Common myeloid progenitor, CD34-positive (primary cell): ENCODE measurements at regions not wholly inside any gene's neighbourhood (a gene's known extent, or its start where the extent isn't known, plus 50 kb on each side); places are given as distances from the start of the nearest gene placed in this dataset.
"Not testable (repeated sequence)": the region's sequence is repeated elsewhere in the genome, so short reads cannot be mapped to it uniquely, and the experiment has no call there.

Experiments
- CTCF ChIA-PET: fragments of 350-600 bp; sonication (Branson Sonifier 250); formaldehyde crosslinking; loops from one replicate; lab custom pipeline; 2021; ENCODE audit warnings: antibody characterized with exemption; lab: Charles Lee
- POLR2A ChIA-PET: fragments of 350-600 bp; sonication (Branson Sonifier 250); formaldehyde crosslinking; loops from one replicate; lab custom pipeline; 2021; ENCODE audit warnings: antibody characterized with exemption; lab: Charles Lee
- DNase-seq, 3 donors: peaks; one replicate each; pipeline versions ENCODE4 v3.0.0 to v3.0.0-alpha.2; 2013
- H3K27ac ChIP-seq, 2 experiments: 1 replicate in 1 of 2; 2 replicates in 1 of 2; pipeline ENCODE4 v1.7.0; 2013; ENCODE audit warnings: inconsistent platforms in 2 of 2, low read length in 2 of 2, mild to moderate bottlenecking in 2 of 2, low read depth in 1 of 2, moderate library complexity in 1 of 2; ENCODE audit not compliant: severe bottlenecking in 2 of 2, insufficient read depth in 1 of 2, poor library complexity in 1 of 2
- H3K27me3 ChIP-seq, 5 experiments: replicated peaks in 2 of 5; 1 replicate in 3 of 5; 2 replicates in 2 of 5; pipeline versions ENCODE4 v1.6.1 to v1.7.0; 2013; ENCODE audit warnings: low read length in 4 of 5, mild to moderate bottlenecking in 2 of 5, moderate library complexity in 2 of 5, inconsistent platforms in 1 of 5; ENCODE audit not compliant: insufficient read depth in 5 of 5, control insufficient read depth in 4 of 5
- H3K36me3 ChIP-seq, 4 experiments: 1 replicate in 2 of 4; 2 replicates in 2 of 4; pipeline versions ENCODE4 v1.6.1 to v1.7.0; 2013; ENCODE audit warnings: low read length in 3 of 4, control low read depth in 1 of 4, mild to moderate bottlenecking in 1 of 4; ENCODE audit not compliant: control insufficient read depth in 4 of 4, insufficient read depth in 4 of 4
- H3K4me1 ChIP-seq, 4 experiments: 1 replicate in 3 of 4; 2 replicates in 1 of 4; pipeline versions ENCODE4 v1.6.1 to v1.7.1; 2013; ENCODE audit warnings: low read length in 3 of 4, mild to moderate bottlenecking in 3 of 4, control low read depth in 1 of 4, inconsistent platforms in 1 of 4, moderate library complexity in 1 of 4; ENCODE audit not compliant: control insufficient read depth in 4 of 4, insufficient read depth in 4 of 4; ENCODE audit errors: control extremely low read depth in 1 of 4
- H3K4me3 ChIP-seq, 7 experiments: 1 replicate in 4 of 7; 2 replicates in 3 of 7; pipeline versions ENCODE4 v1.5.1 to v1.7.0; 2013; ENCODE audit warnings: mild to moderate bottlenecking in 7 of 7, low read length in 6 of 7, moderate library complexity in 6 of 7, inconsistent platforms in 2 of 7, low read depth in 2 of 7, control low read depth in 1 of 7; ENCODE audit not compliant: insufficient read depth in 4 of 7, control insufficient read depth in 1 of 7; ENCODE audit errors: extremely low read depth in 1 of 7
- H3K9me3 ChIP-seq, 5 experiments: 1 replicate in 4 of 5; 2 replicates in 1 of 5; pipeline versions ENCODE4 v1.6.1 to v1.7.1; 2013; ENCODE audit warnings: low read length in 4 of 5, mild to moderate bottlenecking in 2 of 5, inconsistent platforms in 1 of 5, low read depth in 1 of 5, moderate library complexity in 1 of 5; ENCODE audit not compliant: control insufficient read depth in 4 of 5, insufficient read depth in 2 of 5; ENCODE audit errors: control extremely low read depth in 1 of 5
- WGBS: methylation state at CpG from one replicate; pipeline ENCODE4 v1.1.5; 2013; ENCODE audit not compliant: insufficient coverage; 5-methylcytosine and 5-hydroxymethylcytosine counted together

GRCh38 chr12:23253910-23254309, 628.9 kb downstream of the ETNK1 start:
- H3K9me3 ChIP-seq, H3K36me3 ChIP-seq, POLR2A ChIA-PET, H3K4me1 ChIP-seq, H3K27ac ChIP-seq, H3K4me3 ChIP-seq, DNase-seq, CTCF ChIA-PET, H3K27me3 ChIP-seq: not testable (repeated sequence)
- 96% methylated on average over 5 of the region's 6 CpGs for WGBS

GRCh38 chr12:23259558-23259957, 634.6 kb downstream of the ETNK1 start:
- Histone ChIP-seq H3K27ac (no peak overlapping the region), H3K27me3 (no peaks in the 10 kb centered on the region), H3K36me3 (no peaks in the 10 kb centered on the region), H3K4me3 (no peak overlapping the region), H3K9me3 (no peaks in the 10 kb centered on the region), H3K4me1 (no peaks in the 10 kb centered on the region)
- 100% methylated on average over 1 of the region's 1 CpG for WGBS
- POLR2A ChIA-PET: no interaction called here
- DNase-seq: no peak
- CTCF ChIA-PET: no interaction called here

- no peak for DNase-seq
- 92% methylated on average over 2 of the region's 4 CpGs for WGBS
- Histone ChIP-seq H3K4me1 (no peaks in the 10 kb centered on the region), H3K36me3 (no peaks in the 10 kb centered on the region), H3K4me3 (no peak overlapping the region), H3K27ac (no peak overlapping the region), H3K27me3 (no peaks in the 10 kb centered on the region), H3K9me3 (no peaks in the 10 kb centered on the region)
- POLR2A ChIA-PET: no interaction called here
- CTCF ChIA-PET: no interaction called here
Observed at GRCh38 chr12:23262670-23263069, 637.7 kb downstream of the ETNK1 start.

GRCh38 chr12:23277831-23278230, 652.9 kb downstream of the ETNK1 start:
- 100% methylated on average over 1 of the region's 1 CpG for WGBS
- no peak for DNase-seq
- Histone ChIP-seq H3K9me3 (no peaks in the 10 kb centered on the region), H3K36me3 (no peaks in the 10 kb centered on the region), H3K4me1 (no peaks in the 10 kb centered on the region), H3K4me3 (no peak overlapping the region), H3K27me3 (no peaks in the 10 kb centered on the region), H3K27ac (no peak overlapping the region)
- ChIA-PET POLR2A (no interaction called here), CTCF (no interaction called here)

- ChIA-PET CTCF (no interaction called here), POLR2A (no interaction called here)
- WGBS: no CpG with 5 or more reads among the region's 4 CpGs
- Histone ChIP-seq H3K9me3 (no peaks in the 10 kb centered on the region), H3K36me3 (no peaks in the 10 kb centered on the region), H3K4me3 (no peak overlapping the region), H3K4me1 (no peaks in the 10 kb centered on the region), H3K27ac (no peak overlapping the region), H3K27me3 (no peaks in the 10 kb centered on the region)
- no peak for DNase-seq
Observed at GRCh38 chr12:23281295-23281694, 656.3 kb downstream of the ETNK1 start.

- H3K36me3 ChIP-seq: no peaks in the 10 kb centered on the region
- DNase-seq: no peak
- no peaks in the 10 kb centered on the region for H3K9me3 ChIP-seq
- H3K27me3 ChIP-seq: no peaks in the 10 kb centered on the region
- H3K4me3 ChIP-seq: no peak overlapping the region
- no peak overlapping the region for H3K27ac ChIP-seq
- ChIA-PET CTCF (no interaction called here), POLR2A (no interaction called here)
- H3K4me1 ChIP-seq: no peaks in the 10 kb centered on the region
Observed at GRCh38 chr12:23282701-23283100, 657.7 kb downstream of the ETNK1 start.

- H3K9me3 ChIP-seq, CTCF ChIA-PET, H3K27me3 ChIP-seq, H3K4me3 ChIP-seq, H3K4me1 ChIP-seq, POLR2A ChIA-PET, DNase-seq, H3K27ac ChIP-seq, H3K36me3 ChIP-seq: not testable (repeated sequence)
- WGBS: 96% methylated on average over 48 of the region's 57 CpGs
Observed at GRCh38 chr12:23285764-23286530, 661.0 kb downstream of the ETNK1 start.
